HL-60 (cell line): ENCODE measurements at regions not wholly inside any gene's neighbourhood (a gene's known extent, or its start where the extent isn't known, plus 50 kb on each side); places are given as distances from the start of the nearest gene placed in this dataset.
"Not testable (repeated sequence)": the region's sequence is repeated elsewhere in the genome, so short reads cannot be mapped to it uniquely, and the experiment has no call there.

Experiments used
- GABPA ChIP-seq: IDR thresholded peaks from 2 replicates; pipeline ENCODE4 v1.6.1; 2012; ENCODE audit warnings: low read depth
- POLR2AphosphoS5 ChIP-seq: IDR thresholded peaks from 2 replicates; pipeline ENCODE4 v1.6.1; 2012; ENCODE audit warnings: low read depth
- REST ChIP-seq: IDR thresholded peaks from 2 replicates; pipeline ENCODE4 v1.6.1; 2012; ENCODE audit warnings: low read depth; ENCODE audit not compliant: insufficient replicate concordance
- SPI1 ChIP-seq: IDR thresholded peaks from 2 replicates; pipeline ENCODE4 v1.6.1; 2012; ENCODE audit warnings: low read depth, mild to moderate bottlenecking, borderline replicate concordance
- TF ChIP-seq, protein P1 (sequence below): IDR thresholded peaks from one replicate; pipeline ENCODE4 v1.5.1; 2011; ENCODE audit warnings: low read length, control low read depth, inconsistent platforms; ENCODE audit not compliant: insufficient read depth

DNA sequence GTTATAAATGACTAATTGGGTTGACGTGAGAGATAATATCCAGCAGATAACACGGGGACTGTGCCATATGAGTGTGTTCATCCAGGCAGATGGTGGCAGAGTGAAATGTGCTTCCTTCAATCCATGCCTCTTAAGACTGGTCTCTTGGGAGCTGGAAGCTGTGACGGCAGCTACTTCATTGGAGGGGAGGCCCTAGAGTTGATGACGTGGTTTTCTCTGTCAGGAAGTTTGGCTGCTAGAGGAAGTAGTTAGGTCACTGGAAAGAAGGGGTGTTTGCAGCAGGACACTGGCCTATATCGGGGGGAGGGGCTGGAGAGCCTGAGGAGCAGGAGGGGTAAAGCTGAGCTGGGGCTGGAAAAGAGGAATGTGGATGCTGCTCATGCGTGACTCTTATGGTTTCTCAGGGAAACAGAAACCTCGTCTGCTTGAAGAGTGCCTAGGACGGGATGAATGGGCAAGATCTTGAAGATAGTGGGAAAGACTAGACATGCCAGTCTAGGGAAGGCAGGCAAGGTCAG, 3051.6 kb downstream of the RPIA start:
- TF ChIP-seq, protein P1, sequence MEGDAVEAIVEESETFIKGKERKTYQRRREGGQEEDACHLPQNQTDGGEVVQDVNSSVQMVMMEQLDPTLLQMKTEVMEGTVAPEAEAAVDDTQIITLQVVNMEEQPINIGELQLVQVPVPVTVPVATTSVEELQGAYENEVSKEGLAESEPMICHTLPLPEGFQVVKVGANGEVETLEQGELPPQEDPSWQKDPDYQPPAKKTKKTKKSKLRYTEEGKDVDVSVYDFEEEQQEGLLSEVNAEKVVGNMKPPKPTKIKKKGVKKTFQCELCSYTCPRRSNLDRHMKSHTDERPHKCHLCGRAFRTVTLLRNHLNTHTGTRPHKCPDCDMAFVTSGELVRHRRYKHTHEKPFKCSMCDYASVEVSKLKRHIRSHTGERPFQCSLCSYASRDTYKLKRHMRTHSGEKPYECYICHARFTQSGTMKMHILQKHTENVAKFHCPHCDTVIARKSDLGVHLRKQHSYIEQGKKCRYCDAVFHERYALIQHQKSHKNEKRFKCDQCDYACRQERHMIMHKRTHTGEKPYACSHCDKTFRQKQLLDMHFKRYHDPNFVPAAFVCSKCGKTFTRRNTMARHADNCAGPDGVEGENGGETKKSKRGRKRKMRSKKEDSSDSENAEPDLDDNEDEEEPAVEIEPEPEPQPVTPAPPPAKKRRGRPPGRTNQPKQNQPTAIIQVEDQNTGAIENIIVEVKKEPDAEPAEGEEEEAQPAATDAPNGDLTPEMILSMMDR, result not testable (repeated sequence)
- TF ChIP-seq GABPA, REST, POLR2AphosphoS5, SPI1: not testable (repeated sequence)
